Stomach (tissue), 8 donors: ENCODE measurements at regions not wholly inside any gene's neighbourhood (a gene's known extent, or its start where the extent isn't known, plus 50 kb on each side); places are given as distances from the start of the nearest gene placed in this dataset.

Source experiments
- DNase-seq, 2 donors: peaks; one replicate each; pipeline versions ENCODE4 v3.0.0 to v3.0.0-alpha.2; 2013 to 2019
- H3K27ac ChIP-seq, 5 donors: fragments of 200-600 bp in 4 of 5; sonication (generic) in 4 of 5; one replicate each; pipeline ENCODE4 v1.5.1; 2013 to 2019; ENCODE audit warnings: mild to moderate bottlenecking in 1 of 5, moderate library complexity in 1 of 5
- H3K27me3 ChIP-seq, 3 donors: fragments of 200-600 bp; sonication (generic); one replicate each; pipeline ENCODE4 v1.5.1; 2017 to 2019; ENCODE audit warnings: mixed run types in 1 of 3
- H3K36me3 ChIP-seq, 4 donors: fragments of 200-600 bp; sonication (generic); 1 replicate in 3 of 4; 2 replicates in 1 of 4; pipeline ENCODE4 v1.5.1; 2016 to 2019
- H3K4me1 ChIP-seq, 4 donors: fragments of 200-600 bp; sonication (generic); one replicate each; pipeline ENCODE4 v1.5.1; 2016 to 2019
- H3K4me3 ChIP-seq, 4 donors: fragments of 200-600 bp; sonication (generic) in 3 of 4; one replicate each; pipeline ENCODE4 v1.5.1; 2016 to 2019; ENCODE audit warnings: mild to moderate bottlenecking in 1 of 4
- H3K9me3 ChIP-seq, 4 donors: fragments of 200-600 bp; sonication (generic); one replicate each; pipeline ENCODE4 v1.5.1; 2016 to 2019
- EP300 ChIP-seq: sonication (generic); formaldehyde crosslinking; IDR thresholded peaks from one replicate; pipeline ENCODE4 v1.6.1; 2017; ENCODE audit warnings: antibody characterized with exemption
- POLR2A ChIP-seq, 4 donors: fragments of 450-650 bp; IDR thresholded peaks; one replicate each; pipeline ENCODE4 v1.6.1; 2016; ENCODE audit warnings: antibody characterized with exemption in 4 of 4, control low read depth in 2 of 4, mild to moderate bottlenecking in 1 of 4, moderate library complexity in 1 of 4
- POLR2AphosphoS5 ChIP-seq, 3 donors: sonication (generic); formaldehyde crosslinking; IDR thresholded peaks; one replicate each; pipeline ENCODE4 v1.6.1; 2016; ENCODE audit warnings: antibody characterized with exemption in 3 of 3
- WGBS, 5 donors: extraction: QIAGEN DNeasy Blood & Tissue Kit in 3 of 5; methylation state at CpG; one replicate each; pipeline versions ENCODE4 v1.1.5 to v1.1.7; 2013 to 2018; 5-methylcytosine and 5-hydroxymethylcytosine counted together
- intact Hi-C: fragments of 100-400 bp; cut with DNase I; formaldehyde crosslinking; loops from one replicate; pipeline ENCODE4 v1.15.1; 2023; ENCODE audit warnings: low total_unique reads
- TF ChIP-seq, protein P1 (sequence below), 7 experiments: fragments of 450-650 bp in 4 of 7; fragments of 200-600 bp in 3 of 7; sonication (generic) in 3 of 7; IDR thresholded peaks; one replicate each; pipeline ENCODE4 v1.5.1; 2016 to 2019; ENCODE audit warnings: antibody characterized with exemption in 7 of 7, control low read depth in 2 of 7, mild to moderate bottlenecking in 1 of 7
- donor health status: healthy with polysubstance abuse.
- donor health status: Bipolar disorder and iron deficiency.
- donor health status: healthy.

DNA sequence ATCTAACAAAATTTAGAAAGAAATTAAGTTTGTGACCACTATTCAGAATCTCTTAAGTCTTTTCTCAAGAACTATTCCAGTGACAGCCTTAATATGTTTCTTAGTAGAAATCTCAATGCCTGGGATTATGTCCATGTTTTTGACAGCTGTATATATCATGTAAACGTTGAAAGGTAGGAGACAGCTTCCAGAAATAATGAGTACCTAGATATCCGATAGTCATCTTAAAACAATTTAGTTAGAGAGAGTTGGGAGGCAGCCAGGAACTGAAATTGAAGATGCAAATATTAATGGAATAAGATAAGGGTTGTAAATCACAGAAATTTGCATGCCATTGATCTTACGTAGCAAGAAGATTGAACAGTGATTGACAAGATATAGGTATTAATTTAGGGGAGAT is 955.2 kb downstream of the JRKL start:
- no peak for DNase-seq
- 59 to 74% (median 67%) methylated on average over 3 of the region's 3 CpGs for WGBS, 5 donors
- no peak overlapping the region for H3K4me3 ChIP-seq
- intact Hi-C loops: no loop called here
- TF ChIP-seq, protein P1, sequence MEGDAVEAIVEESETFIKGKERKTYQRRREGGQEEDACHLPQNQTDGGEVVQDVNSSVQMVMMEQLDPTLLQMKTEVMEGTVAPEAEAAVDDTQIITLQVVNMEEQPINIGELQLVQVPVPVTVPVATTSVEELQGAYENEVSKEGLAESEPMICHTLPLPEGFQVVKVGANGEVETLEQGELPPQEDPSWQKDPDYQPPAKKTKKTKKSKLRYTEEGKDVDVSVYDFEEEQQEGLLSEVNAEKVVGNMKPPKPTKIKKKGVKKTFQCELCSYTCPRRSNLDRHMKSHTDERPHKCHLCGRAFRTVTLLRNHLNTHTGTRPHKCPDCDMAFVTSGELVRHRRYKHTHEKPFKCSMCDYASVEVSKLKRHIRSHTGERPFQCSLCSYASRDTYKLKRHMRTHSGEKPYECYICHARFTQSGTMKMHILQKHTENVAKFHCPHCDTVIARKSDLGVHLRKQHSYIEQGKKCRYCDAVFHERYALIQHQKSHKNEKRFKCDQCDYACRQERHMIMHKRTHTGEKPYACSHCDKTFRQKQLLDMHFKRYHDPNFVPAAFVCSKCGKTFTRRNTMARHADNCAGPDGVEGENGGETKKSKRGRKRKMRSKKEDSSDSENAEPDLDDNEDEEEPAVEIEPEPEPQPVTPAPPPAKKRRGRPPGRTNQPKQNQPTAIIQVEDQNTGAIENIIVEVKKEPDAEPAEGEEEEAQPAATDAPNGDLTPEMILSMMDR (IDR thresholded peaks at IDR 0.05): no peak
- TF ChIP-seq EP300 (no peak), POLR2AphosphoS5 (IDR thresholded peaks at IDR 0.05) (no peak), POLR2A (IDR thresholded peaks at IDR 0.05) (no peak)
- H3K36me3 ChIP-seq: no peaks in the 10 kb centered on the region
- H3K9me3 ChIP-seq: no peaks in the 10 kb centered on the region
- no peaks in the 10 kb centered on the region for H3K4me1 ChIP-seq
- H3K27me3 ChIP-seq: no peaks in the 10 kb centered on the region
- no peak overlapping the region for H3K27ac ChIP-seq

DNA sequence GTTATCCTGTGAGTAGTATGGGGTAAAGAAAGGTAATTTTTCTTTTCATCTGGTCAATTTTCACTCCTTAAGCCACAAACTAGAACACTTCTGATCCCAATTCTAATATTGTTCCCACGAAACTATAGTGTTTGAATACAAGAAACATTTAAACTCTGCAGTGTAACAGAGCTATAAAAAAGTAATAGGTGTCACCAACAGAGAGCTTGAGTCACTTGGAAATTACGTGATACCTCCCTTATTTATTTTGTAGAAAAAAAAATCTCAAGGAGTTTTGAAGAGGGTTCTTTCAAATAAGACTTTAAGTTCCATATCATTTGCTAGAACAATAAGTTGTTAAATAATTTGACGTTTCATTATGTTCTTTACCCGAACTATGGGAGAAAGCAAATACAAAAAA is 959.4 kb downstream of the JRKL start:
- WGBS, 5 donors: 48 to 76% (median 59%) methylated on average over 4 of the region's 4 CpGs
- Histone ChIP-seq H3K27ac (no peak overlapping the region), H3K36me3 (no peaks in the 10 kb centered on the region), H3K4me3 (no peak overlapping the region), H3K9me3 (no peaks in the 10 kb centered on the region), H3K4me1 (no peaks in the 10 kb centered on the region), H3K27me3 (no peaks in the 10 kb centered on the region)
- TF ChIP-seq POLR2A (IDR thresholded peaks at IDR 0.05) (no peak), POLR2AphosphoS5 (IDR thresholded peaks at IDR 0.05) (no peak), EP300 (no peak)
- TF ChIP-seq, protein P1 (IDR thresholded peaks at IDR 0.05): no peak
- intact Hi-C loops: no loop called here
- no peak for DNase-seq

DNA sequence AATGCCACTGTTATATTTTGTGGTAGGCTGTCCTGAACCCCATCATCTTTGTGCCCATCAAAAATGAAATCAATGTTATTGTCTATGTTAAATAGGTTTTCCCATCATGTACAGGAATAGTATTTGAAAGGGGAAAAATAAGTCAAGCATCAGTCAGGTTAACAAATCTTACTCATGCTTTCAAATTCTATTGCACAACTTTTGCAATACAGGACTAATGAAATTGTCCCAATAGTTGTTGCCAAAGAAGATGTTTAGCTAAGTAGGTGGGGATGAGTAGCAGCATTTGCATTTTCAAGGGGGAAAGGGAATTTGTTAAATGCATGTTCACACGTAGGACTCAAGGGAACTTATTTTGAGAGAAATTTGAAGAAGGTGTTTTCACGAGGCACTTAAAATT is 962.1 kb downstream of the JRKL start:
- H3K27me3 ChIP-seq: no peaks in the 10 kb centered on the region
- intact Hi-C loops: no loop called here
- H3K36me3 ChIP-seq: no peaks in the 10 kb centered on the region
- no peaks in the 10 kb centered on the region for H3K9me3 ChIP-seq
- no peaks in the 10 kb centered on the region for H3K4me1 ChIP-seq
- no peak overlapping the region for H3K4me3 ChIP-seq
- no peak for DNase-seq
- WGBS, 5 donors: 68 to 85% (median 76%) methylated on average over 2 of the region's 2 CpGs
- TF ChIP-seq POLR2A (IDR thresholded peaks at IDR 0.05) (no peak), EP300 (no peak)
- H3K27ac ChIP-seq: no peak overlapping the region

DNA sequence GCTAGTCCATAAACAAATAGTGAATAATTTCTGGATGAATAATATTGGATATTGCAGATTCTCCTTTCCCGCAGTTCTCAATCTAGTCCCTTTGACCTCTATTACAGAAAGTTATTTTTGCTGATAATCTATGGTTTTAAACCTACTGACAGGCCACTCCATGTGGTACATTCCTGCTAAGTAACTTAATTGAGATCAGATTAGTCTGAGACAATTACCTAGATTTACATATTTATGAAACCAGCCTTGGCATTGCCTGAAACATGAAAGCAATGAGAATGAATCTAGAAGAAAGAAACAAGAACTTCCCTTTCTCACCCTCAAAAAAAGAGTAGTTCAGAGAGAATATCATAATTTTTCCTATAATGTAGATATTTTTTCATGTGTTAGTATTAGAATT is 964.2 kb downstream of the JRKL start:
- DNase-seq: no peak
- Histone ChIP-seq H3K4me1 (no peaks in the 10 kb centered on the region), H3K27me3 (no peaks in the 10 kb centered on the region)

DNA sequence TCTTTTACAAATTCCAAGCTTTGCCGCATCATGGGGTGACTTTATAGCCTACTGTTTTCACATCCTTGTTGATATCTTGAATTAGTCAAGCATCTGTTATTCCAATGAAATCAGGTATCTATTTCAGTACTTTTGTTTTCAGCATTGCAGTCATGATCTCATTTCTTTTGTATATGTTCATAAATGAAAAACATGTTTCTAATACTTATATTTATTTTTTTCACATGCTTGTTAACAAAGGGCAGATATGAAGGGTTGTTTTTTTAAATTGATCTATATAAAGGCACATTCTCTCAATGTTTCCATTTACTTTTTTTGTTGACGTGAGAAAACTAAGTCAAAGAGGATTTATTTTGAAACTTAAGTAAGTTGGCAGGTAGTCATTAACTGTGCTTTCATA is 964.8 kb downstream of the JRKL start:
- Histone ChIP-seq H3K9me3 (no peaks in the 10 kb centered on the region), H3K4me1 (no peaks in the 10 kb centered on the region), H3K4me3 (no peak overlapping the region), H3K27ac (no peak overlapping the region), H3K36me3 (no peaks in the 10 kb centered on the region), H3K27me3 (no peaks in the 10 kb centered on the region)
- TF ChIP-seq, protein P1 (IDR thresholded peaks at IDR 0.05): no peak
- TF ChIP-seq POLR2AphosphoS5 (IDR thresholded peaks at IDR 0.05) (no peak), EP300 (no peak), POLR2A (IDR thresholded peaks at IDR 0.05) (no peak)
- no peak for DNase-seq
- WGBS, 5 donors: 74 to 88% (median 80%) methylated on average over 2 of the region's 2 CpGs
- intact Hi-C loops: no loop called here

More for the DNA sequence above, 964.2 kb downstream of the JRKL start:
- Histone ChIP-seq H3K4me3 (no peak overlapping the region), H3K9me3 (no peaks in the 10 kb centered on the region), H3K27ac (no peak overlapping the region), H3K36me3 (no peaks in the 10 kb centered on the region)
- intact Hi-C loops: no loop called here
- TF ChIP-seq EP300: no peak
- TF ChIP-seq, protein P1 (IDR thresholded peaks at IDR 0.05): no peak
- TF ChIP-seq POLR2A (IDR thresholded peaks at IDR 0.05): no peak
- no peak for TF ChIP-seq POLR2AphosphoS5 (IDR thresholded peaks at IDR 0.05)
- 49 to 71% (median 58%) methylated on average over 1 of the region's 1 CpG for WGBS, 5 donors
